SK-N-SH (cell line): ENCODE measurements at regions not wholly inside any gene's neighbourhood (a gene's known extent, or its start where the extent isn't known, plus 50 kb on each side); places are given as distances from the start of the nearest gene placed in this dataset.

Source experiments
- CTCF ChIA-PET: fragments of 300-600, 350-600 bp; formaldehyde crosslinking; extraction: SDS; loops from one replicate; lab custom pipeline; 2021; lab: Yijun Ruan, JAX
- POLR2A ChIA-PET: fragments of 350-600 bp; sonication (Branson Sonifier 250); formaldehyde crosslinking; extraction: SDS; loops from one replicate; lab custom pipeline; 2020; ENCODE audit warnings: antibody characterized with exemption, inconsistent platforms; lab: Yijun Ruan, JAX
- DNase-seq: peaks from one replicate; pipeline ENCODE4 v3.0.0; 2012
- H2AFZ ChIP-seq: fragments of 200-600 bp; sonication (generic); 2 replicates; pipeline ENCODE4 v1.8.1; 2016; ENCODE audit warnings: antibody characterized with exemption, mild to moderate bottlenecking, low read depth
- H3F3A ChIP-seq: fragments of 200-600 bp; sonication (generic); replicated peaks from 2 replicates; pipeline ENCODE3; 2016; ENCODE audit warnings: antibody characterized with exemption, mild to moderate bottlenecking; ENCODE audit not compliant: insufficient read depth
- H3K27ac ChIP-seq, 2 experiments: fragments of 200-500 bp in 1 of 2; fragments of 200-600 bp in 1 of 2; sonication (Bioruptor generic) in 1 of 2; sonication (generic), shearing (Covaris generic) in 1 of 2; 2 replicates each; pipeline versions ENCODE4 v1.5.1 to v1.6.1; 2014 to 2016; ENCODE audit warnings: low read depth in 2 of 2, inconsistent platforms in 1 of 2, low read length in 1 of 2, mild to moderate bottlenecking in 1 of 2, mixed read lengths in 1 of 2
- H3K27me3 ChIP-seq: fragments of 200-600 bp; sonication (generic), shearing (Covaris generic); 2 replicates; pipeline ENCODE4 v1.6.1; 2016; ENCODE audit warnings: mixed run types; ENCODE audit not compliant: insufficient read depth
- H3K36me3 ChIP-seq, 2 experiments: fragments of 200-500 bp in 1 of 2; fragments of 200-600 bp in 1 of 2; sonication (Bioruptor generic) in 1 of 2; sonication (generic) in 1 of 2; replicated peaks in 1 of 2; 2 replicates each; pipeline versions ENCODE3 to v1.5.1; 2014 to 2016; ENCODE audit warnings: low read length in 1 of 2, mild to moderate bottlenecking in 1 of 2; ENCODE audit not compliant: insufficient read depth in 2 of 2, control insufficient read depth in 1 of 2
- H3K4me1 ChIP-seq, 2 experiments: fragments of 200-500 bp in 1 of 2; fragments of 200-600 bp in 1 of 2; sonication (Bioruptor generic) in 1 of 2; sonication (generic), shearing (Covaris generic) in 1 of 2; 2 replicates each; pipeline versions ENCODE4 v1.5.1 to v1.6.1; 2014 to 2016; ENCODE audit warnings: low read depth in 1 of 2, low read length in 1 of 2, mixed run types in 1 of 2; ENCODE audit not compliant: insufficient read depth in 2 of 2, control insufficient read depth in 1 of 2
- H3K4me2 ChIP-seq: fragments of 200-600 bp; sonication (generic), shearing (Covaris generic); 2 replicates; pipeline ENCODE4 v1.6.1; 2017; ENCODE audit warnings: mixed run types
- H3K4me3 ChIP-seq, 2 experiments: fragments of 200-500 bp in 1 of 2; fragments of 200-600 bp in 1 of 2; sonication (Bioruptor generic) in 1 of 2; sonication (generic), shearing (Covaris generic) in 1 of 2; 2 replicates each; pipeline versions ENCODE4 v1.5.1 to v1.8.1; 2014 to 2016; ENCODE audit warnings: low read depth in 2 of 2, inconsistent platforms in 1 of 2, low read length in 1 of 2, mild to moderate bottlenecking in 1 of 2, mixed read lengths in 1 of 2, moderate library complexity in 1 of 2
- H3K79me2 ChIP-seq: fragments of 200-600 bp; sonication (generic); 2 replicates; pipeline ENCODE4 v1.8.1; 2017; ENCODE audit warnings: mild to moderate bottlenecking; ENCODE audit not compliant: insufficient read depth
- H3K9ac ChIP-seq: fragments of 200-600 bp; sonication (generic); 2 replicates; pipeline ENCODE4 v1.6.1; 2017; ENCODE audit warnings: mixed run types
- H3K9me2 ChIP-seq: fragments of 200-600 bp; sonication (generic); 2 replicates; pipeline ENCODE4 v1.6.1; 2017; ENCODE audit warnings: mixed run types
- H3K9me3 ChIP-seq: fragments of 200-600 bp; sonication (generic); 2 replicates; pipeline ENCODE4 v1.6.1; 2017; ENCODE audit warnings: mixed run types, mild to moderate bottlenecking, moderate library complexity
- H4K20me1 ChIP-seq: fragments of 200-600 bp; sonication (generic); 2 replicates; pipeline ENCODE4 v1.6.1; 2017; ENCODE audit warnings: mild to moderate bottlenecking, mixed run types; ENCODE audit not compliant: insufficient read depth
- CHD2 ChIP-seq: fragments of 150-350 bp; IDR thresholded peaks from 2 replicates; pipeline ENCODE4 v1.6.1; 2018; ENCODE audit warnings: low read length; ENCODE audit not compliant: partially characterized antibody
- CTCF ChIP-seq: fragments of 200-600 bp; sonication (generic); IDR thresholded peaks from 2 replicates; pipeline ENCODE4 v1.6.1; 2017; ENCODE audit warnings: antibody characterized with exemption, mild to moderate bottlenecking, moderate library complexity
- ELF1 ChIP-seq: IDR thresholded peaks from 2 replicates; pipeline ENCODE4 v1.4.0; 2012
- EP300 ChIP-seq, 2 experiments: IDR thresholded peaks; 2 replicates each; pipeline versions ENCODE4 v1.4.0 to v1.6.1; 2012; ENCODE audit warnings: borderline replicate concordance in 1 of 2, low read depth in 1 of 2, low read length in 1 of 2
- EZH2phosphoT487 ChIP-seq: fragments of 200-600 bp; sonication (generic); IDR thresholded peaks from 2 replicates; pipeline ENCODE4 v1.6.1; 2017; ENCODE audit warnings: low read depth, mixed run types, mild to moderate bottlenecking, antibody characterized with exemption, moderate library complexity, borderline replicate concordance
- FOSL2 ChIP-seq: IDR thresholded peaks from 2 replicates; pipeline ENCODE4 v1.4.0; 2012; ENCODE audit warnings: low read depth, mild to moderate bottlenecking, moderate library complexity, borderline replicate concordance
- FOXJ3 ChIP-seq: sonication (generic); formaldehyde crosslinking; IDR thresholded peaks from 2 replicates; pipeline ENCODE4 v1.5.1; 2020; ENCODE audit warnings: mild to moderate bottlenecking, missing genetic modification reagents
- FOXM1 ChIP-seq: IDR thresholded peaks from 2 replicates; pipeline ENCODE4 v1.4.0; 2012; ENCODE audit warnings: low read depth, mild to moderate bottlenecking
- JUND ChIP-seq: IDR thresholded peaks from 2 replicates; pipeline ENCODE4 v1.4.0; 2012
- MAX ChIP-seq: IDR thresholded peaks from 2 replicates; pipeline ENCODE4 v1.4.0; 2012; ENCODE audit warnings: low read depth
- NFIC ChIP-seq: IDR thresholded peaks from 2 replicates; pipeline ENCODE4 v1.4.0; 2012; ENCODE audit warnings: borderline replicate concordance
- RAD21 ChIP-seq: IDR thresholded peaks from 2 replicates; pipeline ENCODE4 v1.6.1; 2012; ENCODE audit warnings: mild to moderate bottlenecking, low read length
- RCOR1 ChIP-seq: fragments of 150-350 bp; IDR thresholded peaks from 2 replicates; pipeline ENCODE4 v1.6.1; 2017; ENCODE audit warnings: antibody characterized with exemption, low read length
- RFX5 ChIP-seq: IDR thresholded peaks from 2 replicates; pipeline ENCODE4 v1.6.1; 2012; ENCODE audit warnings: mild to moderate bottlenecking, improper control_type of control experiment, low read length
- RXRA ChIP-seq: IDR thresholded peaks from 2 replicates; pipeline ENCODE4 v1.4.0; 2012; ENCODE audit warnings: low read depth, mild to moderate bottlenecking, borderline replicate concordance
- SMC3 ChIP-seq: IDR thresholded peaks from 2 replicates; pipeline ENCODE4 v1.6.1; 2012; ENCODE audit warnings: low read depth, low read length, improper control_type of control experiment
- TAF1 ChIP-seq: IDR thresholded peaks from 2 replicates; pipeline ENCODE4 v1.6.1; 2012; ENCODE audit warnings: low read depth, mild to moderate bottlenecking, low read length, moderate library complexity, borderline replicate concordance
- TEAD4 ChIP-seq: IDR thresholded peaks from 2 replicates; pipeline ENCODE4 v1.4.0; 2012; ENCODE audit warnings: mild to moderate bottlenecking, borderline replicate concordance; ENCODE audit not compliant: insufficient read depth
- USF2 ChIP-seq: fragments of 150-350 bp; IDR thresholded peaks from 2 replicates; pipeline ENCODE4 v1.6.1; 2017; ENCODE audit warnings: antibody characterized with exemption, low read length, low read depth, borderline replicate concordance
- YY1 ChIP-seq: IDR thresholded peaks from 2 replicates; pipeline ENCODE4 v1.4.0; 2012; ENCODE audit warnings: low read depth, mild to moderate bottlenecking
- ZBTB33 ChIP-seq: IDR thresholded peaks from 2 replicates; pipeline ENCODE4 v1.4.0; 2012; ENCODE audit warnings: low read depth, borderline replicate concordance
- WGBS: methylation state at CpG from one replicate; pipeline ENCODE4 v1.1.6; 2017; ENCODE audit warnings: low lambda C conversion rate; 5-methylcytosine and 5-hydroxymethylcytosine counted together

GRCh38 chr18:65227970-65228369 is 522.8 kb upstream of the CDH7 start:
- no peak overlapping the region for H3K9ac ChIP-seq
- POLR2A ChIA-PET: no interaction called here
- WGBS: 47% methylated on average over 3 of the region's 3 CpGs
- no peak for TF ChIP-seq EZH2phosphoT487
- TF ChIP-seq RXRA: no peak
- TF ChIP-seq NFIC: no peak
- TF ChIP-seq SMC3: no peak
- no peak for TF ChIP-seq ELF1
- no peak for TF ChIP-seq RFX5
- no peak for TF ChIP-seq CHD2
- no peak for TF ChIP-seq MAX
- no peak for TF ChIP-seq TEAD4
- TF ChIP-seq TAF1: no peak
- TF ChIP-seq FOXM1: no peak
- TF ChIP-seq CTCF: no peak
- TF ChIP-seq RCOR1: no peak
- TF ChIP-seq YY1: no peak
- no peak for TF ChIP-seq JUND
- TF ChIP-seq FOSL2: no peak
- TF ChIP-seq RAD21: no peak
- TF ChIP-seq FOXJ3 (CRISPR knock-in tag): no peak
- no peak for TF ChIP-seq EP300 (IDR thresholded peaks at IDR 0.05; ENCODE audit: borderline replicate concordance in 1 of 2, low read depth in 1 of 2, low read length in 1 of 2)
- TF ChIP-seq, all 33 proteins: peak for 0
- Histone ChIP-seq H4K20me1 (no peaks in the 10 kb centered on the region), H3K79me2 (no peaks in the 10 kb centered on the region), H3K9me3 (no peaks in the 10 kb centered on the region), H3K27ac (no peak overlapping the region), H3K9me2 (no peaks in the 10 kb centered on the region), H3K4me2 (no peak overlapping the region), H3K36me3 (no peaks in the 10 kb centered on the region), H3F3A (no peaks in the 10 kb centered on the region), H3K4me1 (no peaks in the 10 kb centered on the region), H3K4me3 (no peak overlapping the region), H3K27me3 (no peaks in the 10 kb centered on the region), H2AFZ (no peak overlapping the region)
- CTCF ChIA-PET: interaction anchor here (1.0 to 1.6 kb wide), 5 partner anchors 10 to 27 kb away, joined by 3 to 4 read pairs (median 3); no protein-coding TSS in a partner anchor
- no peak for DNase-seq

- ChIA-PET CTCF (no interaction called here), POLR2A (no interaction called here)
- Histone ChIP-seq H3K4me1 (no peaks in the 10 kb centered on the region), H3K27me3 (no peaks in the 10 kb centered on the region), H3K9ac (no peak overlapping the region), H3F3A (no peaks in the 10 kb centered on the region), H3K36me3 (no peaks in the 10 kb centered on the region), H4K20me1 (no peaks in the 10 kb centered on the region), H3K27ac (no peak overlapping the region), H3K79me2 (no peaks in the 10 kb centered on the region), H3K4me2 (no peak overlapping the region), H2AFZ (no peak overlapping the region), H3K9me3 (no peaks in the 10 kb centered on the region), H3K4me3 (no peak overlapping the region), H3K9me2 (no peaks in the 10 kb centered on the region)
- TF ChIP-seq USF2 (no peak), RXRA (no peak), JUND (no peak), ZBTB33 (no peak)
- TF ChIP-seq, all 33 proteins: peak for 0
- WGBS: 63% methylated on average over 1 of the region's 1 CpG
- no peak for DNase-seq
Measured at GRCh38 chr18:65221736-65222135, 529.1 kb upstream of the CDH7 start.
